A549 (cell line): ENCODE measurements at regions not wholly inside any gene's neighbourhood (a gene's known extent, or its start where the extent isn't known, plus 50 kb on each side); places are given as distances from the start of the nearest gene placed in this dataset.

Experiments used
- ATAC-seq, 2 experiments: fragments of 200-7000 bp in 1 of 2; fragments of >200 bp in 1 of 2; cut with Nextera tagmentation in 1 of 2; cut with Tn5 transposase in 1 of 2; 3 replicates each; pipeline versions ENCODE4 v1.8.0 to v1.9.1; 2018 to 2020; ENCODE audit warnings: mild to moderate bottlenecking in 1 of 2, moderate library complexity in 1 of 2
- CTCF ChIA-PET: fragments of 300-600 bp; sonication (Branson Sonifier 250); formaldehyde crosslinking; extraction: SDS; loops from one replicate; lab custom pipeline; 2021; ENCODE audit warnings: antibody characterized with exemption, inconsistent platforms; lab: Yijun Ruan, JAX
- POLR2A ChIA-PET: fragments of 350-600 bp; formaldehyde crosslinking; extraction: SDS; loops from one replicate; lab custom pipeline; 2021; ENCODE audit warnings: antibody characterized with exemption, inconsistent platforms; lab: Yijun Ruan, JAX
- DNase-seq, 2 experiments: peaks; one replicate each; pipeline versions ENCODE4 v3.0.0 to v3.0.0-alpha.2; 2011 to 2016; ENCODE audit warnings: low read depth in 1 of 2, low spot score in 1 of 2
- FAIRE-seq: peaks from 2 replicates; lab custom pipeline; 2011; peaks lifted over from hg19 to GRCh38; lab: Jason Lieb, UNC
- H3K27ac ChIP-seq, 2 experiments: fragments of >200 bp; sonication (Bioruptor Twin); formaldehyde crosslinking; 3 replicates each; pipeline ENCODE4 v1.5.1; 2016 to 2017
- H3K4me1 ChIP-seq: fragments of >200 bp; sonication (Bioruptor Twin); formaldehyde crosslinking; 3 replicates; pipeline ENCODE4 v1.6.1; 2016
- H3K4me2 ChIP-seq: fragments of >200 bp; sonication (Bioruptor Twin); formaldehyde crosslinking; 3 replicates; pipeline ENCODE4 v1.6.1; 2016
- H3K4me3 ChIP-seq: fragments of >200 bp; sonication (Bioruptor Twin); formaldehyde crosslinking; 3 replicates; pipeline ENCODE4 v1.5.1; 2016
- H3K9me3 ChIP-seq: fragments of >200 bp; sonication (Bioruptor Twin); formaldehyde crosslinking; 3 replicates; pipeline ENCODE4 v1.6.1; 2016
- CHD2 ChIP-seq: fragments of 150-350 bp; IDR thresholded peaks from 2 replicates; pipeline ENCODE4 v1.6.1; 2014; ENCODE audit warnings: low read length; ENCODE audit not compliant: partially characterized antibody
- EP300 ChIP-seq, 2 experiments: fragments of >200 bp; sonication (Bioruptor Twin); formaldehyde crosslinking; IDR thresholded peaks; 2 replicates in 1 of 2; 3 replicates in 1 of 2; pipeline ENCODE4 v1.6.1; 2016 to 2017
- FOSB ChIP-seq: fragments of 250-450 bp; sonication (Bioruptor Pico); IDR thresholded peaks from 2 replicates; pipeline ENCODE4 v1.5.0; 2020; ENCODE audit warnings: mild to moderate bottlenecking, moderate library complexity
- HDAC2 ChIP-seq: fragments of 200-600 bp; sonication (generic); IDR thresholded peaks from 2 replicates; pipeline ENCODE4 v1.6.1; 2016
- HES2 ChIP-seq: fragments of >200 bp; sonication (Bioruptor Twin); formaldehyde crosslinking; IDR thresholded peaks from 2 replicates; pipeline ENCODE4 v1.6.1; 2016
- HMGXB4 ChIP-seq: fragments of 250-450 bp; sonication (Bioruptor Pico); IDR thresholded peaks from 2 replicates; pipeline ENCODE4 v1.5.0; 2021; ENCODE audit warnings: mild to moderate bottlenecking, moderate library complexity, borderline replicate concordance
- HOXB5 ChIP-seq: fragments of 250-450 bp; sonication (Bioruptor Pico); IDR thresholded peaks from 2 replicates; pipeline ENCODE4 v1.5.0; 2020; ENCODE audit warnings: mild to moderate bottlenecking, moderate library complexity
- JUN ChIP-seq, 2 experiments: fragments of >200 bp; sonication (Bioruptor Twin); formaldehyde crosslinking; IDR thresholded peaks; 2 replicates in 1 of 2; 3 replicates in 1 of 2; pipeline ENCODE4 v1.6.1; 2016 to 2017
- KDM5A ChIP-seq: fragments of 200-600 bp; sonication (generic); IDR thresholded peaks from 2 replicates; pipeline ENCODE4 v1.6.1; 2016; ENCODE audit warnings: antibody characterized with exemption, mild to moderate bottlenecking
- MAFK ChIP-seq: fragments of 450-650 bp; IDR thresholded peaks from 2 replicates; pipeline ENCODE4 v1.6.1; 2014; ENCODE audit not compliant: partially characterized antibody
- POLR2AphosphoS2 ChIP-seq: conservative IDR thresholded peaks from 2 replicates; pipeline ENCODE4 v1.6.1; 2012; ENCODE audit warnings: low read length, improper control_type of control experiment, inconsistent platforms
- RCOR1 ChIP-seq: fragments of 150-350 bp; IDR thresholded peaks from 2 replicates; pipeline ENCODE4 v1.6.1; 2014; ENCODE audit warnings: antibody characterized with exemption, low read length, low read depth
- TFCP2L1 ChIP-seq: fragments of 250-450 bp; sonication (Bioruptor Pico); IDR thresholded peaks from 2 replicates; pipeline ENCODE4 v1.5.0; 2021; ENCODE audit warnings: mild to moderate bottlenecking
- USF2 ChIP-seq: fragments of 450-650 bp; IDR thresholded peaks from 2 replicates; pipeline ENCODE4 v1.6.1; 2014; ENCODE audit warnings: antibody characterized with exemption
- ZC3H11A ChIP-seq: fragments of 450-650 bp; IDR thresholded peaks from 2 replicates; pipeline ENCODE4 v1.6.1; 2014; ENCODE audit warnings: antibody characterized with exemption, mild to moderate bottlenecking
- ZFP36 ChIP-seq: fragments of 450-650 bp; IDR thresholded peaks from 2 replicates; pipeline ENCODE4 v1.6.1; 2014; ENCODE audit warnings: borderline replicate concordance; ENCODE audit not compliant: partially characterized antibody
- ZNF302 ChIP-seq: fragments of 250-450 bp; sonication (Bioruptor Pico); IDR thresholded peaks from 2 replicates; pipeline ENCODE4 v1.9.0; 2021; ENCODE audit warnings: inconsistent platforms, mild to moderate bottlenecking, moderate library complexity
- WGBS: methylation state at CpG from one replicate; pipeline ENCODE4 v1.1.6; 2017; ENCODE audit errors: missing lambda C conversion rate; 5-methylcytosine and 5-hydroxymethylcytosine counted together
- small RNA-seq, 6 experiments: library from RNA; depleted of rRNA; stranded (forward); fragments of <200 nt; gene quantifications; one replicate each; pipeline ENCODE3, GENCODE V24; 2012
- TF ChIP-seq, protein P1 (sequence below): fragments of 150-350 bp; IDR thresholded peaks from 2 replicates; pipeline ENCODE4 v1.6.1; 2014; ENCODE audit warnings: low read depth, mild to moderate bottlenecking, low read length
- TF ChIP-seq, protein P2 (sequence below): fragments of 200-600 bp; sonication (generic); IDR thresholded peaks from 2 replicates; pipeline ENCODE4 v1.6.1; 2016; ENCODE audit warnings: antibody characterized with exemption, mild to moderate bottlenecking, moderate library complexity

DNA sequence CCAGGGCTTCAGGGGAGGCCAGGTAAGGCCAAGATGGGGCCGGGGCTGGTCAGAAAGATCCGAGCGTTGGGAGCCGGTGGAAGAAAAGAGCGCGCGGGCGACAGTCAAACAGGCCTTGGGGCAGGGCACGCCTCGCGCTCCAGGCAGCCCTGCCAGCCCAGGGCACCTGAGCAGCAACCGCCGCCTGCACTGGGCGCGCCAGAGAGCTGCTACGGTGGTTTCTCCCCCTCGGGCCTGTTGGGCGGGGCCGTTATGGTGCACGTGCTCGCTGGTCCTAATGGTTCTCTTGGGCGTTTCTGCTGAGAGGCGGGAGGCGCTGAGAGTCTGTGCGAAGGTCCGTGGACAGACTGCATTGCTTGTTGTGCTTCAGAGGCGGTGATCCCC, 787.4 kb downstream of the CDY1 start:
- DNase-seq = no peak
- 80% methylated on average over 20 of the region's 27 CpGs for WGBS
- TF ChIP-seq HES2 (no peak), CHD2 (no peak), USF2 (no peak), ZNF302 (no peak), MAFK (no peak), ZFP36 (no peak), RCOR1 (no peak), ZC3H11A (no peak), HMGXB4 (CRISPR knock-in tag) (no peak), JUN (IDR thresholded peaks at IDR 0.05) (no peak), KDM5A (no peak), HDAC2 (no peak), EP300 (IDR thresholded peaks at IDR 0.05) (no peak), FOSB (CRISPR knock-in tag) (no peak), POLR2AphosphoS2 (no peak), HOXB5 (CRISPR knock-in tag) (no peak), TFCP2L1 (CRISPR knock-in tag) (no peak)
- TF ChIP-seq, protein P1, sequence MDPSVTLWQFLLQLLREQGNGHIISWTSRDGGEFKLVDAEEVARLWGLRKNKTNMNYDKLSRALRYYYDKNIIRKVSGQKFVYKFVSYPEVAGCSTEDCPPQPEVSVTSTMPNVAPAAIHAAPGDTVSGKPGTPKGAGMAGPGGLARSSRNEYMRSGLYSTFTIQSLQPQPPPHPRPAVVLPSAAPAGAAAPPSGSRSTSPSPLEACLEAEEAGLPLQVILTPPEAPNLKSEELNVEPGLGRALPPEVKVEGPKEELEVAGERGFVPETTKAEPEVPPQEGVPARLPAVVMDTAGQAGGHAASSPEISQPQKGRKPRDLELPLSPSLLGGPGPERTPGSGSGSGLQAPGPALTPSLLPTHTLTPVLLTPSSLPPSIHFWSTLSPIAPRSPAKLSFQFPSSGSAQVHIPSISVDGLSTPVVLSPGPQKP = no peak
- TF ChIP-seq, protein P2, sequence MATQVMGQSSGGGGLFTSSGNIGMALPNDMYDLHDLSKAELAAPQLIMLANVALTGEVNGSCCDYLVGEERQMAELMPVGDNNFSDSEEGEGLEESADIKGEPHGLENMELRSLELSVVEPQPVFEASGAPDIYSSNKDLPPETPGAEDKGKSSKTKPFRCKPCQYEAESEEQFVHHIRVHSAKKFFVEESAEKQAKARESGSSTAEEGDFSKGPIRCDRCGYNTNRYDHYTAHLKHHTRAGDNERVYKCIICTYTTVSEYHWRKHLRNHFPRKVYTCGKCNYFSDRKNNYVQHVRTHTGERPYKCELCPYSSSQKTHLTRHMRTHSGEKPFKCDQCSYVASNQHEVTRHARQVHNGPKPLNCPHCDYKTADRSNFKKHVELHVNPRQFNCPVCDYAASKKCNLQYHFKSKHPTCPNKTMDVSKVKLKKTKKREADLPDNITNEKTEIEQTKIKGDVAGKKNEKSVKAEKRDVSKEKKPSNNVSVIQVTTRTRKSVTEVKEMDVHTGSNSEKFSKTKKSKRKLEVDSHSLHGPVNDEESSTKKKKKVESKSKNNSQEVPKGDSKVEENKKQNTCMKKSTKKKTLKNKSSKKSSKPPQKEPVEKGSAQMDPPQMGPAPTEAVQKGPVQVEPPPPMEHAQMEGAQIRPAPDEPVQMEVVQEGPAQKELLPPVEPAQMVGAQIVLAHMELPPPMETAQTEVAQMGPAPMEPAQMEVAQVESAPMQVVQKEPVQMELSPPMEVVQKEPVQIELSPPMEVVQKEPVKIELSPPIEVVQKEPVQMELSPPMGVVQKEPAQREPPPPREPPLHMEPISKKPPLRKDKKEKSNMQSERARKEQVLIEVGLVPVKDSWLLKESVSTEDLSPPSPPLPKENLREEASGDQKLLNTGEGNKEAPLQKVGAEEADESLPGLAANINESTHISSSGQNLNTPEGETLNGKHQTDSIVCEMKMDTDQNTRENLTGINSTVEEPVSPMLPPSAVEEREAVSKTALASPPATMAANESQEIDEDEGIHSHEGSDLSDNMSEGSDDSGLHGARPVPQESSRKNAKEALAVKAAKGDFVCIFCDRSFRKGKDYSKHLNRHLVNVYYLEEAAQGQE = no peak
- TF ChIP-seq, all 56 proteins: peak for 0
- no peak for FAIRE-seq
- Histone ChIP-seq H3K9me3 (no peaks in the 10 kb centered on the region), H3K27ac (no peak overlapping the region), H3K4me2 (no peak overlapping the region), H3K4me3 (no peak overlapping the region), H3K4me1 (no peaks in the 10 kb centered on the region)
- CTCF ChIA-PET = no interaction called here
- POLR2A ChIA-PET = no interaction called here
- ATAC-seq = no peak

Small RNAs in the stretch of these regions (small RNA-seq; reads per million reads assigned to genes)
- gene AC024067.1 (0 reads per million in 6 experiments), gene RF00156 (0 to 0.04 (median 0) reads per million in 6 experiments), gene RNU6-1314P (0 reads per million in 6 experiments)
